HTR-8/SVneo (cell line): ENCODE measurements at regions not wholly inside any gene's neighbourhood (a gene's known extent, or its start where the extent isn't known, plus 50 kb on each side); places are given as distances from the start of the nearest gene placed in this dataset.
"Not testable (repeated sequence)": the region's sequence is repeated elsewhere in the genome, so short reads cannot be mapped to it uniquely, and the experiment has no call there.

ENCODE experiments used
- DNase-seq: peaks from one replicate; pipeline ENCODE4 v3.0.0; 2011; ENCODE audit warnings: low spot score, mixed read lengths; ENCODE audit not compliant: insufficient read length
- FAIRE-seq: peaks from 2 replicates; lab custom pipeline; 2011; peaks lifted over from hg19 to GRCh38; lab: Jason Lieb, UNC

DNA sequence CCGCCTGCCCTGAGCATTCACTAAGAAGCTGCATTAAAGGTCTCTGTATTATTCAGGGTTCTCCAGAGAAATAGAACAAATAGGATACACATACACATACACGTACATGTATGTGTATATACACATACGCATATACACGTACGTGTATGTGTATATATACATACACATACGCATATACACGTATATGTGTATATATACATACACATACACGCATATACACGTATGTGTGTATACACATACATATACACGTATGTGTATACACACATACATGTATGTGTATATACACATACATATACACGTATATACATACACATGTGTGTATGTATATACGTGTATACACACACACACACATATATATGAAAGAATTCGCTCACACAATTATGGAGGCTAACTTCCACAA, 108.9 kb upstream of the BARHL2 start:
- FAIRE-seq (peak; percentile 78), DNase-seq (no peak)

DNA sequence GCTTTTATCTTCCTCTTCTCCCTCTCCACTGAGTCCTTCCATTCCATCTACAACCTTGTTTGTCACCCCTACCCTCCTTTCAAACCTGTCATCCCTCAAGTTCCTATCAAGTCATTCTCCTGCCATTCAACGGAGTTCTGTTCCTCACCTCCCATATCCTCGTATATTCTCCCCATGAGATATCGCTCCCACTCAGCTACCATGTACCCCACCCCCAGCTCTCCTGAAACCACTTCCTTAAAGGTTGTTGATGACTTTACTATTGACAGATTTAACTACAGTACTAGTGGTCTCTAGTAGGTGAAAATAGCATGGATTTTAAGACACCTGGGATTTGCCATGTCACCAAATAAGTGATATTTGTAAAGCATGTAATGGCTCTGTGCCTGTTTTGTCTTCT, 107.4 kb upstream of the BARHL2 start:
- FAIRE-seq (no peak), DNase-seq (no peak)

DNA sequence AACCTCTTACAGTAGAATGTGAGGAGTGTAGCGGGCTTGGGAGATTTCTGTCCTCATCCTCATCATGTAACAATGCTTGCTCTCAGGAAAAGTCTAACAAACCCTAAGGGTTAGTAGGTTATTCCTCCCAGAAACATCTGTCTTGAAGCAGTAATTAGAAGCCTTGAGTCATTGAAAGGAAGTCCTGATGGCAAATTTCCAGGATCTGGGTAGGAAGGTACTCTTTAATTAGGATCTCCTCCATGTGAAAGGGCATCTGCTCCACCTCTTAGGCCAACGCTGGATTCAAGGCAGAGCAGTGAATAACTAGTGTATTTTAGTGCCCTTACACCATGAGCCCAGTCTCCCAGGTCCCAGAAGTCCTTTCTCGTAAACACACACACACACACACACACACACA, 106.6 kb upstream of the BARHL2 start:
- no peak for DNase-seq
- no peak for FAIRE-seq

DNA sequence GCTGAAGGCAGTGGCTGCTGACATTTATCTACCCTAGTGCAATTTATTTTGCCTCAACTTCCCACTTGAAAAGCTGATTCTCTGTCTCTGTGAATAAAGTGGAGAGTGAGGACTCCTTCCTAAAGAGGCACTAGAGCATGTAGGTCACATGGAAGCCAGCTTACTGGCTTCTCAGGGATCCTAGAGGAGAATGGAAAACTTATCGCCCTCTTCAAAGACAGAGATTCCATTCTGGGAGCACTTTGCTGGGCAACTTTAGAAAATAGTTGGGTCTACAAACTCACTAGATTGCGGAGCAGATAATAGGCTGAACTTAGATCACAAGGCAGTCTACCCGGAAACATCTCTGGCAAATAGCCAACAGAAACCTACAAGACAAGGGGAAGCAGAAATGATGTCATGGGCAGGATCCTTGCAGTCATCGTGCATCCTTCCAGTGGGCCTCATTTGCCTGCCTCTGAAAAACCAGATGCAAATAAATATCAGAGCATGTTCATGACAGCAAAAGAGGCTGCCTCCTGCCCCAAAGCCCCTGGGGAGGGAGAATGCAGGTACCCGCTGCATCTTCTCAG, 104.8 kb upstream of the BARHL2 start:
- no peak for FAIRE-seq
- DNase-seq = no peak

DNA sequence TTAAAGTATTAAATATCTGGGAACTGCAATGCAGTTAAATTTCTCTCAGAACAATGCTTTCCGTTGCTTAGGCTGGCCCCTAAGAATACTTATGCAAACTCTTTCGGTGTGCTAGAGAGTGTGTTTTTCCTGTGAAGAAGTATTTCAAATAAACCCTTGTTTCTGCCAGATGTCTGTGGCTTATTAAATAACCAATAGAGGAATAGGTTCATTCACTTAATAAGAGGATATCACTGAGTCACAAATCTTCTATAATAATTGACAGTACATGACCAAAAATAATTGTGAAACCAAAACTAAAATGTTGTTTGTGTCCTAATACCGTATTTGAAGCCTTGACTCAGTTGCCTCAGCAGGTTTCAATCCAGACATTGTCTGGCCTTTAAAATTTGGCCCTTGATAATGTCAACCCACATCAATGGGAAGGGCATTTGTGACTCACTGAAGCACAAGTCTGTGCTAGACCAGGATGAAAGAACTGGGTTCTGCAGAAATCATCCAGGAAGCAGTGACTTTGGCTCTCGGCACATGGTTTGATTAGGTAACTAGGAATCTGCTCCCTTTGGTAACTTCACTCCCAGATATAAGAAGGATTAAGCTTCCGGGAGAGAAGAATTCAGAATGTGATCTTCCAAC, 104.2 kb upstream of the BARHL2 start:
- no peak for FAIRE-seq
- DNase-seq = no peak

DNA sequence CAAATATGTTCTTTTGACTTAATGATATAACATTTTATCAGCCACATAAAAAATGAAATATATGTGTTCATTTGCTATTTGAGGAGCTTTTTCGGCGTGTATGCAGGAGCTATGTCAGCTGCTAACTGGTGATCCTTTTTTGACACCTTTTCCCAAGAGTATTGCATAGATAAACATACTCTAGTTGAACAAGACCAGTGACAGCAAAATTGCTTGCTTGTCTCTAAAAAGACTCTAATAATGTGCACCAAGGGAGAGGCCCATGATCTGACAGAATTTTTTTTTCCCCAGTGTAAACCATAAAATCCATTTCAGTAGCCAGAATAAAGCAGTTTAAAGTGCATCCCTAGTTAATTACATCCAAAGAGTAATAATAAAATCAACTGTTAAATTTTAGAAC, 103.6 kb upstream of the BARHL2 start:
- FAIRE-seq (no peak), DNase-seq (no peak)

DNA sequence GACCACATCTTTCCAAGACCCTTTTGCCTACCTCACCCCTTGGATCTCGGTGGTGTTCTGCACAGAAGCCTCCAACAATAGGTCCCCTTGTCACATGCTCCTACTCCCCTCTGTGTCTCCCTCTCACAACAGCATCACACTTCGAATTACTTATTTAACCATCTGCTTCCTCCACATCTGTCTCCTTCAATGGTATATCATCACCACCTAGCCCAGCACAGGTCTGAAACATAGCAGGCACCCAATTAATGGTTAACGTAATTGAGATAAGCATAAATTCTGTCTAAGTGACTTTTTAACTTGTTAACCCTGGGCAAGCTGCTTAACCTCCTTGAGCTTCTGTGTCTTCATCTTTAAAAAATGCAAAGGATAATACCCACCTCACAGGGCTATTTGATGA, 100.3 kb upstream of the BARHL2 start:
- FAIRE-seq (no peak), DNase-seq (no peak)

DNA sequence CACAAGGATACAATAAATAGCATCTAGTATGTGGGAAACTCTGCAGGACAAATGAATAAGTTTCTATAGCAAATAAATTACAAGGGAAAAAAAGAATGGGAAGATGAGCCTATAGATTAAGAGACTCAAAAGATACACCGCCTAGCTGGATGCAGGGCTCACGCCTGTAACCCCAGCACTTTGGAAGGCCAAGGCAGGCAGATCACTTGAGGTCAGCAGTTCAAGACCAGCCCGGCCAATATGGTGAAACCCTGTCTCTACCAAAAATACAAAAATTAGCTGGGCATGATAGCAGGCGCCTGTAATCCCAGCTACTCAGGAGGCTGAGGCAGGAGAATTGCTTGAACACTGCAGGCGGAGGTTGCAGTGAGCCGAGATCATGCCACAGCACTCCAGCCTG, 95.1 kb upstream of the BARHL2 start:
- not testable (repeated sequence) for FAIRE-seq, DNase-seq

DNA sequence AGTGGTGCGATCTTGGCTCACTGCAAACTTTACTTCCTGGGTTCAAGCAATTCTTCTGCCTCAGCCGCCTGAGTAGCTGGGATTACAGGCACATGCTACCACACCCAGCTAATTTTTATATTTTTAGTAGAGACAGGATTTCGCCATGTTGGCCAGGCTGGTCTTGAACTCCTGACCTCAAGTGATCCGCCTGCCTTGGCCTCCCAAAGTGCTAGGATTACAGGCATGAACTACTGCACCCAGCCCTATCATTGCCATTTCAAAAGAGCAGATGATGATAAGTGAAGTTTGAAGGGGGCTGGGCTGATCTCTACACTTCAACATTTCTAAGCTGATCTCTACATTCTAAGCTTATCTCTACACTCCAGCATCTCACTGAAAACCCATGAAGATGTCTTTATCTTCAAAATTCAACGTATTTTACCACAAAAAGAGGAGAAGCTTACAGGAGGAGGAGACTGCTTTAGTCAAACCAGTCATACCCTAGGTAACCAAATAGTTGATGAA, 94.4 kb upstream of the BARHL2 start:
- not testable (repeated sequence) for DNase-seq, FAIRE-seq

DNA sequence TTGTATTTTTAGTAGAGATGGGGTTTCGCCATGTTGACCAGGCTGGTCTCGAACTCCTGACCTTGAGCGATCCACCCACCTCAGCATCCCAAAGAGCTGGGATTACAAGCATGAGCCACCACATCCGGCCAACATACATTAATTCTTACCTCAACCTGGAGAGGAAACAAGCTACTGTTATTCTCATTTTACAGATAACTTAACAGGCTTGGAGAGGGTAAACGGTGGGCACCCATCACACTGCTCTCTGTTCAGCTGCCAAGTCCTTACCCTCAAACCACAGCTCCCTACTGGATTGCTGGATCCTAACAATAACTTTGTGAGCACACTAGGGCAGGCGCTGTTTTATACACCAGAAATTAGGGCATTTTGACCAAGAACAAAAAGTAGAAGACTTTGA, 93.6 kb upstream of the BARHL2 start:
- FAIRE-seq = no peak
- DNase-seq = no peak

DNA sequence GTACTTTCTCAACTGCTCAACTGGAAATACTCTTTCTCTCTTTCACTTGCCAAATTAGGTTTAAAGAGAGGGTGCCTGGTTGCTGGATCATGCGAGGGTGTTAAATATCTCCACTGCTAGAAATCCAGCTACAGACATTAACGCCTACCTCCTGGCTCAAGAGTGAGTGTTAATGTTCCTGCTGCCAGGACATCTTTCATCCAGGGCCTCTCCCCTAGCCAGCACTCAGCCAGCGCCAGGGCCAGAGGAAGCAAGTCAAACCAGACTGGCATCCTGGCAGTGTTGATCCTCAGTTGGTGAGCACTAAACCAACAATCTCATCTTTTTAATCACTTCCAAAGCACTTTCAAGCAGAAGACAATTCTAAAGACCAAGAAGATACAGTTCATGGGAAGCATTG, 92.9 kb upstream of the BARHL2 start:
- DNase-seq (no peak), FAIRE-seq (no peak)

DNA sequence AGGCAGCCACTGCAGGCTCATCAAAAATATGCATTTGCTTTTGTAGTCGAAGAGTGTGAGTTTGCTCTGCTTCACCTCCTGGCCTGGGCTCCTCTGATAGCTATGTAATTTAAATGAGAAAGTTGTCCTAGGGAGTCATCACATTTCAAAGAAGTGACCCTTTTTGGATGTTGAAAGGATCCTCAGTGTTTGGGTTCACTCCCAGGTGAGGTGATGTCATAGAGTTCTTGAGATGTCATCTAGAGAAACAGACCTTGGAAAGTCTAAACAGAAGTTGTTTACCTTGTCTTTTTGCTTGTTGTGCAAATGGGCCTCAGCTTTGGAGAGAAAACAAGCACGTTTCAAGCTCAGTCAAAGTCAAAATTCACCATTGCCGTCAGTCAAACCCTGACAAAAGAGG, 92.0 kb upstream of the BARHL2 start:
- DNase-seq = no peak
- no peak for FAIRE-seq

DNA sequence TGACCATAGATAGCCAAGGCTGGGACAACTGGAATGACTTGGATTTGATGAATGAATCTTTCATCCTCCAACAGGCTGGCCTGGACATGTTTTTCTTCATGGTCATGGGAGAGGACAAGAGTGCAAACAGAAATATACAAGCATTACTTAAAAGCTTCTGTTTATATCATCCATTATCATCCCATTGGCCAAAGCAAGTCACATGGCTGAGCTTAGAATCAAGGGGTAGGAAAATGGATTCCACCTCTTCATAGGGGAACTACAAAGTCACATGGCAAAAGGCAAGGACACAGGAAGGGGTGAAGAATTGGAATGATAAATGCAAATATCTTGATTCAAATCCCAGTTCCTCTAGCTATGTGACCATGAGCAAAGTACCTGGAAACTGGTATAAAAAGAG, 90.2 kb upstream of the BARHL2 start:
- no peak for FAIRE-seq
- DNase-seq = no peak

DNA sequence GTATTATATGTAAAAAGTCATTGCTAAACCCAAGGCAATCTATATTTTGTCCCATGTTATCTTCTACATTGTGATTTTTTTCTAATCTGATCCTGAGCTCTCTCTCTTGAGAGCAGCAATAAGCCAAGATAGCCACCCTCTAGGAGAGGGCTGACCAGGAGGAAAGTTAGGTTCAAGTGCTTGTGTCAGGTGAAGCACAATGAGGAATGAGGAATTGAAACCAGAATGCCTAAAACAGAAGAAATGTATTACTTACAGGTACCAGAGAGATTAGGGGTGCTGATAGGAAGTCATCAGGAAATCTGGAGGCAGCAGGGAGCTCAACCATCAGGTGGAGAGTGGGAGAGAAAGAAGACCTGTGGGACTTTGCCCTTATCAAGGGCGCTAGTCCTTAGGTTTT, 85.5 kb upstream of the BARHL2 start:
- DNase-seq = no peak
- no peak for FAIRE-seq

DNA sequence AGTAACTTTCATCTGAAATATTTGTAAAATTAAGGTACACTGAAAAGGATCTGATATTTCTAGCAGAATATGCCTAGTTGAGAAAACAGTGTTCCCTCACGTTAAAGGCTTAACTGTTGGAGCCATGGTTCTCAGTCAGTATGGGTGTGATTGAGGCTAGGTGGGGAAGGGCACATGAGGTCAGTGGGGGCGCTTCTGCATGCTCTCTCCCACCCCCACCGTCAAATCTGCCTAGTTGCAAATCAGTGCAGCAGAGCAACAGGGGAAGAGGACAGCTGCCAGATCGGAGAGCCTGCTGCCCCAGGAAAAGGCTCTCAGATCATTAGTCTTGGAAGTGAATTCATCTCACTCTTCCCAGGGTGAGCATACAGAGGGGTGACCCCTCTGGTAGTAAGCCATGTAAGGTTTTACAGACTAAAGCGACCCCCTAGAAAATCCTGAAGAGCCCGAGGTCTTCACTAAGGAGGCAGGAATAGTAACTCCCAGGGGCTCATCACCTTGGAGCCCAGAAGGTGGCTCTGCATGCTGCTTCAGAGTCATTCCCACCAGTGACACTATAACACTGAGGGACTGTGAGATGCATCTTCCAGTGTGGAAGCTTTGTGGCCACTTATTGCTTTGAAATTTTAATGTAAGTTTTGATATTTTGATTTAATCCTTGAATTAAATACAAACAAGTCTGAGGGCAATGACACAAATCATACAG, 83.1 kb upstream of the BARHL2 start:
- DNase-seq (no peak), FAIRE-seq (no peak)

DNA sequence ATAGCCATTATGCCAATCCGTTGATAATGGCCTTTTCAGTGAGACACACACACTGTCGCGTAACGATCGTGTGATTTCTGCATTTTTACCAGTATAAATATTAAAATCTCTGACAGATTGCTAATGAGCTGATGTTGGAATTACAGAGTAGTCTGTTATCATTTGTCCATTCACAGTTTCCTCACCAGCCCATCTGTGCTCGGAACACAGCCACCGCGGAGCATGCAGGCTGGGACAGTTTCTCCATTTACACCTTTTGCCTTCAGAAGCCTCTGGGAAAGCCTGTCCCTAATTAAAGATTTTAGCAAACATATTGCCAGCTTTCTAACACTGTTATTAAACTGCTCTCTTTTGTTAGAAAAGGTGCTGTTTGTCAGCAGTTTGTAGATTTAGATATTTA, 82.2 kb upstream of the BARHL2 start:
- DNase-seq (no peak), FAIRE-seq (no peak)

DNA sequence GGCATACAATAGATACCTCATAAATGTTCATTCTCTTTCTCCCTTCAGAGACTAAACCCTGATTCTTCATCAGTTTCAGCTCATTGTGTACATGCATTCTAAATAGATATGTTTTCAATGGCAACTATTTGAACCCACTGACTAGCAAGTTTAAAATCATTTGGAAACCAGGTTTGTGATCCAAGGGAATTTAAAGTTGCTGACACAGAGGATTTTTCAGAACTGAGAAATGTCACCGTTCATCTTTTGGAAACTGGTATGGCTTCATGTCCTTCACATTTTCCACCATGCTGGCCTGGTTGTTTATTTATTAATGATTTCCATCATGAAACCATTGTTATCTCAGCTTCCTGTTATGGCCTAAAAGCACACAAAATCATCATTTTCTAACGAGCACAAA, 81.8 kb upstream of the BARHL2 start:
- FAIRE-seq (no peak), DNase-seq (no peak)

DNA sequence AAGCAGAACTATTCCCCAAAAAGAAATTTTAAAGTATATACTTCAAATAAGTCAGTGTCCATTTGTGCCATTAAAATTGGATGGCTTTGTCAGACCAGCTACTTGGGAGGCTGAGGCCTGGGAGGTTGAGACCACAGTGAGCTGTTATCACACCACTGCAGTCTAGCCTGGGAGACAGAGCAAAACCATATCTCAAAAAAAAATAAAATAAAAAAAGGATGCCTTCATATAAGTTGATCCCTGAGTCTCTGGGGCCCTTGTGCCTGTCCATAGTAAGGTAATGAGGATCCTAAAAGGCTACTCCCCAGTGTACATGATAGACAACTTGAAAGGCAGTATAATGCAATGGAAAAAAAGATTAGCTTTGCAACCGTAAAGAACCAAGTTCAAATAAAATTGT, 81.2 kb upstream of the BARHL2 start:
- FAIRE-seq (no peak), DNase-seq (no peak)

DNA sequence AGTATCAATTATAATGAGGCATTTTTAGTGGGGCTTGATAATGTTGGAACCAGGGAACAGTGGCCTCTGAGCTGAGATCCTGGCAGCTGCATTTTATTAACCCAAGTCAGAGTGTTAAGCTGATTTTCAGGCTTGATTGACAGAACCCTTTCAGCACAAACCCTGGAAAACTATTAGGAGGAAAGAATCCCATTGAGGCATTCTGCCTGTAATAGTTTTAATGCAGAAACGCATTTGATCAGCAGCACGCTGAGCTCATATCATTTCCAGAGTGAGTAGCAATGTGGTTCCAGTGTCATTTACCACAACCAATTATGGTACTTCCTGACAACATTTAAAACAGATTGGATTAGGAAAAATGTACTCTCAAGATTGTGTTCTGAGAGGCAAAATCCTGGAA, 78.3 kb upstream of the BARHL2 start:
- no peak for FAIRE-seq
- no peak for DNase-seq

DNA sequence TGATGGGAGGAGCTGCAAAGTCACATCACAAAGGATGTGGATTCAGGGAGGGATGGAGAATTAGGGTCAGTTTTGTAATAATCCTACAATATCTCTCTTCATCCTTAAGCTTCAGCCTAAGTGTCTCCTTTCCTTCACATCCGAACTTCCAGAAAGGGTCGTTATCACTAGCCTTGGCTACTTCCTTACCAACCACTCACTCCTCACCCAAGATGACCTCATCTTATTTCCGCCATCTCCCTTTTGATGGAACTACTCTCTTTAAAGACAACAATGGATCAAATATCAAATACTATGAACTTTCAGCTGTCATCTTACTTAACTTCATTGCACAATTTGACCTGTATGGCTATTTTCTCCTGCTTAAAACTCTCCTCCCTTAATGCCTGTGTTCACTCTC, 69.6 kb upstream of the BARHL2 start:
- FAIRE-seq (no peak), DNase-seq (no peak)

DNA sequence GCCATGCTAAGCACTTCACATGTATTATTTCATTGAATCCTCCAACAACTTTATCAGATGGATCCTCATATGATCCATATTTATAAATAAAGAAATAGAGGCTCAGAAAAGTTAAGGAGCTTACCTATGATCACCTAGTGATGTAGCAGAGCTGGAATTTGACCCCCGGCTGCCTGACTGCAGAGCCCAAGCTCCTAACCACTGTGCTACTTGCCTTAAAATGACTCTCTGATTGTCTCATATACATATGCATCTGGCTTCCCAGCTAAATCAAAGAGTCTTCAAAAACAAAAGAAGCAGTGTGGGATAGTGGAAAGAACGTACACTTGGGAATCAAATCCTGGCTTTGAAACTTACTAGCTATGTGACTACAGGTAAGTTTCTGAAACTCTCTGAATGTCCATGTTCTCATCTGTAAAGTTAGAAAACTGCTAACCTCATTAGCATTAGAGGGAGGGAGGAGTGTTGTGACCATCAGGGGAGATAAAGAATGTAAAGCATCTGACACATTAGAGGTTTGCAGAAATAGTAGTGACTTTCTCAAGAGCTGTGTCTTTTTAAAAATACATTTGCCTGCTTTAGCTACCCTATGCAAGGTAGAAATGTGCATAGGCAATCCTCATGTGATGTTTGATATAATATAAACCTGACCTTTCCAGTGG, 67.2 kb upstream of the BARHL2 start:
- no peak for FAIRE-seq
- no peak for DNase-seq
